SIG-M5 treated with dmso at 0.1 percent for 504 hours (cell line): ENCODE measurements at regions not wholly inside any gene's neighbourhood (a gene's known extent, or its start where the extent isn't known, plus 50 kb on each side); places are given as distances from the start of the nearest gene placed in this dataset.

ENCODE experiments used
- DNase-seq: peaks from one replicate; lab custom pipeline; 2025; ENCODE audit not compliant: unreplicated experiment; lab: John Stamatoyannopoulos, UW

- no peak for DNase-seq
Observed at GRCh38 chrX:155694649-155695048, 81.9 kb upstream of the TMLHE start.

GRCh38 chrX:155682834-155683233, 70.1 kb upstream of the TMLHE start:
- no peak for DNase-seq

GRCh38 chrX:155679715-155680114, 67.0 kb upstream of the TMLHE start:
- DNase-seq: no peak

- no peak for DNase-seq
Observed at GRCh38 chrX:155673338-155673737, 60.6 kb upstream of the TMLHE start.

- no peak for DNase-seq
Observed at GRCh38 chrX:155666741-155667140, 54.0 kb upstream of the TMLHE start.
